ENCODE measurements at regions not wholly inside any gene's neighbourhood (a gene's known extent, or its start where the extent isn't known, plus 50 kb on each side); places are given as distances from the start of the nearest gene placed in this dataset.

GRCh38 chr5:164722702-164723101 is 1217.3 kb downstream of the MAT2B start:
- Mint-ChIP-seq H3K9me3 (peaks cover 7% of the 10 kb centered on the region), H3K4me3 (no peak overlapping the region), H3K36me3 (no peaks in the 10 kb centered on the region), H3K4me1 (no peaks in the 10 kb centered on the region), H3K27me3 (no peaks in the 10 kb centered on the region), H3K27ac (no peak overlapping the region)

- H3K27ac Mint-ChIP-seq: no peak overlapping the region
- H3K27me3 Mint-ChIP-seq: no peaks in the 10 kb centered on the region
- no peaks in the 10 kb centered on the region for H3K4me1 Mint-ChIP-seq
- H3K36me3 Mint-ChIP-seq: no peaks in the 10 kb centered on the region
- H3K4me3 Mint-ChIP-seq: no peak overlapping the region
- H3K9me3 Mint-ChIP-seq: no peaks in the 10 kb centered on the region
Measured at GRCh38 chr5:164727012-164727411, 1221.6 kb downstream of the MAT2B start.

- Mint-ChIP-seq H3K4me3 (no peak overlapping the region), H3K36me3 (no peaks in the 10 kb centered on the region), H3K27me3 (no peaks in the 10 kb centered on the region), H3K9me3 (no peaks in the 10 kb centered on the region), H3K27ac (no peak overlapping the region), H3K4me1 (no peaks in the 10 kb centered on the region)
Measured at GRCh38 chr5:164728733-164729132, 1223.3 kb downstream of the MAT2B start.

- Mint-ChIP-seq H3K4me3 (no peak overlapping the region), H3K9me3 (peaks cover 7% of the 10 kb centered on the region), H3K4me1 (no peaks in the 10 kb centered on the region), H3K27me3 (no peaks in the 10 kb centered on the region), H3K36me3 (no peaks in the 10 kb centered on the region), H3K27ac (no peak overlapping the region)
Measured at GRCh38 chr5:164735334-164735733, 1229.9 kb downstream of the MAT2B start.

- Mint-ChIP-seq H3K36me3 (no peaks in the 10 kb centered on the region), H3K4me3 (no peak overlapping the region), H3K27ac (no peak overlapping the region), H3K9me3 (no peaks in the 10 kb centered on the region), H3K4me1 (peaks cover 3% of the 10 kb centered on the region), H3K27me3 (no peaks in the 10 kb centered on the region)
Measured at GRCh38 chr5:164741376-164741775, 1236.0 kb downstream of the MAT2B start.

GRCh38 chr5:164742025-164742424 is 1236.6 kb downstream of the MAT2B start:
- Mint-ChIP-seq H3K4me1 (peaks cover 3% of the 10 kb centered on the region), H3K27ac (no peak overlapping the region), H3K36me3 (no peaks in the 10 kb centered on the region), H3K4me3 (no peak overlapping the region), H3K9me3 (no peaks in the 10 kb centered on the region), H3K27me3 (no peaks in the 10 kb centered on the region)

GRCh38 chr5:164746723-164747122 is 1241.3 kb downstream of the MAT2B start:
- Mint-ChIP-seq H3K36me3 (no peaks in the 10 kb centered on the region), H3K9me3 (peaks cover 8% of the 10 kb centered on the region), H3K27ac (no peak overlapping the region), H3K4me3 (no peak overlapping the region), H3K27me3 (no peaks in the 10 kb centered on the region), H3K4me1 (peaks cover 3% of the 10 kb centered on the region)

GRCh38 chr5:164747371-164747770 is 1242.0 kb downstream of the MAT2B start:
- no peak overlapping the region for H3K4me3 Mint-ChIP-seq
- no peaks in the 10 kb centered on the region for H3K36me3 Mint-ChIP-seq
- H3K4me1 Mint-ChIP-seq: no peaks in the 10 kb centered on the region
- no peak overlapping the region for H3K27ac Mint-ChIP-seq
- H3K9me3 Mint-ChIP-seq: peaks cover 8% of the 10 kb centered on the region
- H3K27me3 Mint-ChIP-seq: no peaks in the 10 kb centered on the region

- no peaks in the 10 kb centered on the region for H3K27me3 Mint-ChIP-seq
- H3K27ac Mint-ChIP-seq: no peak overlapping the region
- no peak overlapping the region for H3K4me3 Mint-ChIP-seq
- H3K36me3 Mint-ChIP-seq: no peaks in the 10 kb centered on the region
- H3K9me3 Mint-ChIP-seq: peaks cover 8% of the 10 kb centered on the region
- no peaks in the 10 kb centered on the region for H3K4me1 Mint-ChIP-seq
Measured at GRCh38 chr5:164748861-164749260, 1243.4 kb downstream of the MAT2B start.

GRCh38 chr5:164753434-164753833 is 1248.0 kb downstream of the MAT2B start:
- no peaks in the 10 kb centered on the region for H3K27me3 Mint-ChIP-seq
- no peak overlapping the region for H3K4me3 Mint-ChIP-seq
- H3K27ac Mint-ChIP-seq: no peak overlapping the region
- H3K9me3 Mint-ChIP-seq: no peaks in the 10 kb centered on the region
- H3K4me1 Mint-ChIP-seq: no peaks in the 10 kb centered on the region
- no peaks in the 10 kb centered on the region for H3K36me3 Mint-ChIP-seq

GRCh38 chr5:164763206-164763605 is 1257.8 kb downstream of the MAT2B start:
- Mint-ChIP-seq H3K27me3 (no peaks in the 10 kb centered on the region), H3K4me3 (no peak overlapping the region), H3K27ac (no peak overlapping the region), H3K9me3 (peaks cover 5% of the 10 kb centered on the region), H3K4me1 (no peaks in the 10 kb centered on the region), H3K36me3 (no peaks in the 10 kb centered on the region)

- Mint-ChIP-seq H3K4me3 (no peak overlapping the region), H3K36me3 (no peaks in the 10 kb centered on the region), H3K27ac (no peak overlapping the region), H3K4me1 (no peaks in the 10 kb centered on the region), H3K27me3 (no peaks in the 10 kb centered on the region), H3K9me3 (no peaks in the 10 kb centered on the region)
Measured at GRCh38 chr5:164772122-164772521, 1266.7 kb downstream of the MAT2B start.

- Mint-ChIP-seq H3K9me3 (no peaks in the 10 kb centered on the region), H3K27ac (no peak overlapping the region), H3K4me1 (no peaks in the 10 kb centered on the region), H3K4me3 (no peak overlapping the region), H3K36me3 (no peaks in the 10 kb centered on the region), H3K27me3 (no peaks in the 10 kb centered on the region)
Measured at GRCh38 chr5:164784230-164784629, 1278.8 kb downstream of the MAT2B start.

- Mint-ChIP-seq H3K4me3 (no peak overlapping the region), H3K27ac (no peak overlapping the region), H3K36me3 (no peaks in the 10 kb centered on the region), H3K9me3 (peaks cover 12% of the 10 kb centered on the region), H3K27me3 (no peaks in the 10 kb centered on the region), H3K4me1 (no peaks in the 10 kb centered on the region)
Measured at GRCh38 chr5:164798110-164798509, 1292.7 kb downstream of the MAT2B start.

- Mint-ChIP-seq H3K9me3 (peaks cover 12% of the 10 kb centered on the region), H3K4me1 (no peaks in the 10 kb centered on the region), H3K36me3 (no peaks in the 10 kb centered on the region), H3K27ac (no peak overlapping the region), H3K4me3 (no peak overlapping the region), H3K27me3 (no peaks in the 10 kb centered on the region)
Measured at GRCh38 chr5:164799391-164799790, 1294.0 kb downstream of the MAT2B start.

- Mint-ChIP-seq H3K9me3 (peaks cover 12% of the 10 kb centered on the region), H3K36me3 (no peaks in the 10 kb centered on the region), H3K27me3 (no peaks in the 10 kb centered on the region), H3K4me3 (no peak overlapping the region), H3K27ac (no peak overlapping the region), H3K4me1 (no peaks in the 10 kb centered on the region)
Measured at GRCh38 chr5:164801910-164802309, 1296.5 kb downstream of the MAT2B start.

GRCh38 chr5:164809821-164810220 is 1304.4 kb downstream of the MAT2B start:
- H3K27ac Mint-ChIP-seq: no peak overlapping the region
- no peaks in the 10 kb centered on the region for H3K4me1 Mint-ChIP-seq
- no peaks in the 10 kb centered on the region for H3K36me3 Mint-ChIP-seq
- no peak overlapping the region for H3K4me3 Mint-ChIP-seq
- H3K27me3 Mint-ChIP-seq: no peaks in the 10 kb centered on the region
- peaks cover 4% of the 10 kb centered on the region for H3K9me3 Mint-ChIP-seq
